ENCODE measurements at regions not wholly inside any gene's neighbourhood (a gene's known extent, or its start where the extent isn't known, plus 50 kb on each side); places are given as distances from the start of the nearest gene placed in this dataset.
"Not testable (repeated sequence)": the region's sequence is repeated elsewhere in the genome, so short reads cannot be mapped to it uniquely, and the experiment has no call there.

DNA sequence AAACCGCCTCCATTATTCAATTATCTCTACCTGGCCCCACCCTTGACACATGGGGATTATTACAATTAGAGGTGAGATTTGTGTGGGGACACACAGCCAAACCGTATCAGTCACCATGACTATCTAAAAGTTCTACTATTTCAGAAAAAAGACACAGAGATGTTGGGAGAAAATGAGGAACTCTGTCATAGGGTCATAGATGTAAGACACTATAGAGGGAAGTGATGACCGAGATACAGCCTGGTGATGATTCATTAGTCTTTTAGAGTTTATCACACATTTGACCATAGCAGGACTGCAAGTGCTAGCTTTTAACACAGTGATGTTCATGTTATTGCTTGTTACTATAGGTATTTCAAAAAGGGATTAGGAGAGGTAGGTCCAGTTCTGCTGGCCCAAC, 357.0 kb upstream of the AADAT start:
- Histone ChIP-seq H3K27ac (ENCODE audit: low read length) (no peak overlapping the region), H3K4me3 (ENCODE audit: low read length) (no peak overlapping the region), H3K9ac (ENCODE audit: low read length) (no peak overlapping the region), H3K36me3 (ENCODE audit: low read depth, low read length) (no peaks in the 10 kb centered on the region), H4K20me1 (ENCODE audit: low read length) (no peaks in the 10 kb centered on the region), H3K9me3 (ENCODE audit: low read length) (no peaks in the 10 kb centered on the region), H3F3A (ENCODE audit: low read length, unreplicated experiment) (no peaks in the 10 kb centered on the region), H2AFZ (ENCODE audit: low read length) (no peak overlapping the region), H3K79me2 (ENCODE audit: low read length) (no peaks in the 10 kb centered on the region), H3K4me2 (ENCODE audit: low read length) (no peak overlapping the region), H3K4me1 (ENCODE audit: insufficient read depth, low read length) (no peaks in the 10 kb centered on the region), H3K27me3 (ENCODE audit: low read length) (no peaks in the 10 kb centered on the region), H3K9me2 (replicated peaks; ENCODE audit: low read length) (no peaks in the 10 kb centered on the region)
- CTCF ChIA-PET, result no interaction called here
- no peak for ATAC-seq
- no peak for DNase-seq
- POLR2A ChIA-PET (ENCODE audit: unreplicated experiment), result no interaction called here
- BruUV-seq (replicated peaks), result no TSS peak
- TF ChIP-seq EZH2 (IDR thresholded peaks at IDR 0.05; ENCODE audit: low read length, unreplicated experiment) (no peak), EZH2phosphoT487 (IDR thresholded peaks at IDR 0.05; ENCODE audit: borderline replicate concordance, low read length) (no peak)
- TF ChIP-seq, protein P1, sequence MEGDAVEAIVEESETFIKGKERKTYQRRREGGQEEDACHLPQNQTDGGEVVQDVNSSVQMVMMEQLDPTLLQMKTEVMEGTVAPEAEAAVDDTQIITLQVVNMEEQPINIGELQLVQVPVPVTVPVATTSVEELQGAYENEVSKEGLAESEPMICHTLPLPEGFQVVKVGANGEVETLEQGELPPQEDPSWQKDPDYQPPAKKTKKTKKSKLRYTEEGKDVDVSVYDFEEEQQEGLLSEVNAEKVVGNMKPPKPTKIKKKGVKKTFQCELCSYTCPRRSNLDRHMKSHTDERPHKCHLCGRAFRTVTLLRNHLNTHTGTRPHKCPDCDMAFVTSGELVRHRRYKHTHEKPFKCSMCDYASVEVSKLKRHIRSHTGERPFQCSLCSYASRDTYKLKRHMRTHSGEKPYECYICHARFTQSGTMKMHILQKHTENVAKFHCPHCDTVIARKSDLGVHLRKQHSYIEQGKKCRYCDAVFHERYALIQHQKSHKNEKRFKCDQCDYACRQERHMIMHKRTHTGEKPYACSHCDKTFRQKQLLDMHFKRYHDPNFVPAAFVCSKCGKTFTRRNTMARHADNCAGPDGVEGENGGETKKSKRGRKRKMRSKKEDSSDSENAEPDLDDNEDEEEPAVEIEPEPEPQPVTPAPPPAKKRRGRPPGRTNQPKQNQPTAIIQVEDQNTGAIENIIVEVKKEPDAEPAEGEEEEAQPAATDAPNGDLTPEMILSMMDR (conservative IDR thresholded peaks at IDR 0.05; ENCODE audit: low read depth, low read length), result no peak
- intact Hi-C loops (cut with micrococcal nuclease), result no loop called here

DNA sequence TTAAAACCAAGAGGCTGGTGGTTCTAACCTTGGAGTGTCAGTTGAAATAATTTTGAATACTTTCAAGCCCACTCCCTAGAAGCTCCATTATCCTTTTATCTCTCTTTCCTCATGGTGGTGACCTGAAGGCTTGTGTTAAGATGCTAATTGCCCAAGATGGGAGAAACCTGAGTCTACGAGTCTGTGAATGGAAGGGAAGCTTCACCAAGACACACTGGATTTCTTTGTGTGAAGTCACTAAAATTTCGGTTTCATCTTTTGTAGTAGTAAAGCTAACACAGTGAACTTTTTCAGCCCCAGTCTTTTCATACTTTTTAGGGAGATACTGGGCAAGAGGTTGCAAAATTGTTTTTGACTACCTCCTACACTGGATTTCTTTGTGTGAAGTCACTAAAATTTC, 351.4 kb upstream of the AADAT start:
- H3K9me3 ChIP-seq (ENCODE audit: low read length); H3K27ac ChIP-seq (ENCODE audit: low read length); H3K4me2 ChIP-seq (ENCODE audit: low read length); ATAC-seq; H3F3A ChIP-seq (ENCODE audit: low read length, unreplicated experiment); H3K4me1 ChIP-seq (ENCODE audit: insufficient read depth, low read length); POLR2A ChIA-PET (ENCODE audit: unreplicated experiment); H3K9me2 ChIP-seq (replicated peaks; ENCODE audit: low read length); H3K9ac ChIP-seq (ENCODE audit: low read length); H3K4me3 ChIP-seq (ENCODE audit: low read length); H3K27me3 ChIP-seq (ENCODE audit: low read length); DNase-seq; intact Hi-C loops (cut with micrococcal nuclease); H4K20me1 ChIP-seq (ENCODE audit: low read length); H3K36me3 ChIP-seq (ENCODE audit: low read depth, low read length); H3K79me2 ChIP-seq (ENCODE audit: low read length); CTCF ChIA-PET; BruUV-seq (replicated peaks); H2AFZ ChIP-seq (ENCODE audit: low read length): not testable (repeated sequence)

DNA sequence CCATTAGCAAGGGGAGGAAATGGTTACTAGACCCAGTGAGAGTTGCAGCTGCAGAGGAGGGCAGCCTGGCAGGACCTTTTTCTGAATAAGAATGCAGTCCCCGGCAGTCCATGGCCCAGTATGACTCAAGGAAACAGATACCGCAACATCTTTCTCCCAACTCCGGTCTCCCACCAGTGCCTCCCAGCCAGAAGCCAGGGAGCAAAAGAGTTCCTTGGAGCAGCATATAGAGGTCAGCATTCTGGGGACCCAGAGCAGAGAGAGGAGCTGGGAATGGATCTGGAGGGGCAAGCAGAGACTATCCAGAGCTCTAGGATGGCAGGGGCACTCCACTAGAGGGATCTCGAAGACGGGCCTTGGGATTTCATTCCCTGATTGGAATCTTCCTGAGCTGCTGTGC, 339.2 kb upstream of the AADAT start:
- ChIA-PET CTCF (no interaction called here), POLR2A (ENCODE audit: unreplicated experiment) (no interaction called here)
- H3F3A ChIP-seq (ENCODE audit: low read length, unreplicated experiment), result no peaks in the 10 kb centered on the region

More for the DNA sequence above, 339.2 kb upstream of the AADAT start:
- Histone ChIP-seq H2AFZ (ENCODE audit: low read length) (no peak overlapping the region), H3K9me2 (replicated peaks; ENCODE audit: low read length) (no peaks in the 10 kb centered on the region), H3K4me2 (ENCODE audit: low read length) (no peak overlapping the region), H3K79me2 (ENCODE audit: low read length) (no peaks in the 10 kb centered on the region), H3K36me3 (ENCODE audit: low read depth, low read length) (no peaks in the 10 kb centered on the region), H3K4me3 (ENCODE audit: low read length) (no peak overlapping the region), H3K4me1 (ENCODE audit: insufficient read depth, low read length) (no peaks in the 10 kb centered on the region), H3K27ac (ENCODE audit: low read length) (no peak overlapping the region), H3K9ac (ENCODE audit: low read length) (no peak overlapping the region), H3K9me3 (ENCODE audit: low read length) (no peaks in the 10 kb centered on the region), H4K20me1 (ENCODE audit: low read length) (no peaks in the 10 kb centered on the region), H3K27me3 (ENCODE audit: low read length) (no peaks in the 10 kb centered on the region)
- TF ChIP-seq EZH2phosphoT487 (IDR thresholded peaks at IDR 0.05; ENCODE audit: borderline replicate concordance, low read length) (no peak), EZH2 (IDR thresholded peaks at IDR 0.05; ENCODE audit: low read length, unreplicated experiment) (no peak)
- TF ChIP-seq, protein P1 (conservative IDR thresholded peaks at IDR 0.05; ENCODE audit: low read depth, low read length), result no peak
- ATAC-seq (no peak), DNase-seq (no peak)
- BruUV-seq (replicated peaks), result no TSS peak
- intact Hi-C loops (cut with micrococcal nuclease), result no loop called here
